Activated T-cell treated with anti-CD3 and anti-CD28 coated beads, Interleukin-2, amount 50 U/mL, for 4 hours (primary cell): ENCODE measurements at regions not wholly inside any gene's neighbourhood (a gene's known extent, or its start where the extent isn't known, plus 50 kb on each side); places are given as distances from the start of the nearest gene placed in this dataset.
"Not testable (repeated sequence)": the region's sequence is repeated elsewhere in the genome, so short reads cannot be mapped to it uniquely, and the experiment has no call there.

Experiments used
- ATAC-seq, 2 donors: fragments of 200-7000 bp; cut with Tn5 transposase; one replicate each; pipeline ENCODE4 v1.10.0; 2021
- DNase-seq: peaks from one replicate; pipeline ENCODE4 v3.0.0-alpha.2; 2020
- H3K27me3 Mint-ChIP-seq: one replicate; pipeline ENCODE4 v1.8.0; 2021; ENCODE audit warnings: low read depth, mixed read lengths
- H3K36me3 Mint-ChIP-seq: one replicate; pipeline ENCODE4 v1.8.0; 2022; ENCODE audit warnings: mixed read lengths; ENCODE audit not compliant: insufficient read depth
- H3K4me1 Mint-ChIP-seq: one replicate; pipeline ENCODE4 v1.8.0; 2021; ENCODE audit warnings: low read depth, mixed read lengths
- H3K4me3 Mint-ChIP-seq: one replicate; pipeline ENCODE4 v1.8.0; 2021; ENCODE audit warnings: mild to moderate bottlenecking, moderate library complexity, mixed read lengths
- H3K9me3 Mint-ChIP-seq: one replicate; pipeline ENCODE4 v1.8.0; 2021; ENCODE audit warnings: mixed read lengths

DNA sequence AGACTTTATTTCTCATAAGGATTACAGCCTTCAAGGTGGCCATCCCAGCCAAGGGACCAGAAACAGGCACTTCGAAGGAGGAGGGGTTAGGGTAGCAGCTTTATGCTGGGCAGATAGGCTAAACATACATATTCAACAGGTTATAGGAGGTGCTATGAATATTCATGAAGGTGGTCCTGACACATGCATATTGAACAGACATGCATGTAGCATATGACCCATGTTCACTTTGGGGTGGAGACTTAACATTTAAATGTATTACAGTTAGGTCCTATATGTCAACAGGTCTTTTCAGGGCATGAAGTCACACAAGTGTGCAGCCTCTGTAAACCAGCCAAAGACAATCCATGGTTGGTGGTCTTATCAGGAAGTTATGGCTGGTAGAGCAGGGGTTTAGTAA, 133.2 kb downstream of the KCNJ12 start:
- not testable (repeated sequence) for H3K4me3 Mint-ChIP-seq, H3K9me3 Mint-ChIP-seq, ATAC-seq, DNase-seq, H3K36me3 Mint-ChIP-seq
- Mint-ChIP-seq H3K27me3 (peaks cover 42% of the 10 kb centered on the region), H3K4me1 (peaks cover 12% of the 10 kb centered on the region)

DNA sequence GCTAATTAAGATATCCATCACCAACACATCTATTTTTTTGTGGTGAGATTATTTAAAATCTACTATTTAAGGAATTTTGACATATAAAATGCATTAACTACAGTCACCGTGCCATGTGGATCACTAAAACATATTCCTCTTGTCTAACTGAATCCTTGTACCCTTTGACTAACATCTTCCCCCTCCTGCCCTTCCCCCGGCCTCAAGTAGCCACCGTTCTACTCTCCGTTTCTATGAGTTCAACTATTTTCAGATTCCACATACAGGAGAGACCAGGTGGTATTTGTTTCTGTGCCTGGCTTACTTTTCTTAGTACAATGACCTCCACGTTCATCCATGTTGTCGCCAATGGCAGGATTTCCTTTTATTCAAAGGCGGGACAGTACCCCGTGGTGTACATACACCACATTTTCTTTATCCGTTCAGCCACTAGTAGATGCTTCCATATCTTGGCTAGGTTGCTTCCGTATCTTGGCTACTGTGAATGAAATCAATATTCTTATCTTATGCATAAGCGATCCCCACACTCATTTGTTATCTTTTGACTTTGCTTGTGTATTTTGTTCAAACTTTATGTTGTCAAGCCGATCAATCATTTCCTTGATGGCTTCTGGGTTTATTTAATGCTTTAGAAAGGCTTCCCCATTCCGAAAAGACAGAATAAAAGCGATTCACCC, 134.7 kb downstream of the KCNJ12 start:
- ATAC-seq (no peak), DNase-seq (no peak)
- Mint-ChIP-seq H3K27me3 (peaks cover 40% of the 10 kb centered on the region), H3K9me3 (no peaks in the 10 kb centered on the region), H3K36me3 (no peaks in the 10 kb centered on the region), H3K4me3 (peak overlapping the region; percentile 78), H3K4me1 (peaks cover 12% of the 10 kb centered on the region)

DNA sequence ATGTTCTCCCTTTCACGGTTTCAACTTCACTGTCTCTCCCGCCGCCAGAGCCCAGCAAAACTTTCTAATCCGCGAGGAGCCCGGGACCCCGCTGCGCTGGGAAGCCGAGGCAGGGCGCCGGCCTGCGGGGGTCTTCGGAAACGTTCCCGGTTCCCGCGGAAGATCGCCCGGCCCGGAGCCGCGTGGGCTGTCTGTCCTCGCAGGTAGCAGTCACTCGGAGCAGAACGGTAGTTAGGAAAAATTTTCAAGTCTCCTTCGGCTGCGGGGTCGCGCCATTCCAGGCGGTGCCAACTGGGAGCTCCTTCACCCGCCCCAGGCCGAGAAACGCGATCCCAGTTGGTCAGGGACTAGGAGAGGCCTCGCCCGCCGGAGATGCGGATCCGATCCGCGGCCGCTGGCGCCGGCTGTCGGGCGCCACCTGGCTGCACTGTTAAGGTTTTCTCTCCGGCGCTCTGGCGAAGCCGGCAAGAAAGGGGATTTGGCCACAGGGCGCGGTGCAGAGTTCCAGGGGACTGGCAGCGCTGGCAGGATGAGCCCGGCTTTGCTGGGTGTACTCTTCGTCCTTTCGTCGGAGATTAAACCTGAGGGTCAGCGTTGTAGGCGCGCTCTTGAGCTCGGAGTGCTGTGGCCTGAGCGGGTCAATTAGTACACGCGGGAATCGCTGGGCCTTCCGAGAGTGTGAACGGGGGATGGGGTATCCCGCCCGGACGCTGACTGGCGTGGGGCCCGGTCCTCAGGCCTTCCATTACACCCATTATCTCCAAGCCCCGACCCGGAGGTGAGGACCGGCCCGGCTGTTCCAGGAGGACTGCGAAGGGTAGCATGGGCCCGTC, 135.4 kb downstream of the KCNJ12 start:
- ATAC-seq, result peak; percentile 86 to 88
- Mint-ChIP-seq H3K27me3 (peaks cover 40% of the 10 kb centered on the region), H3K4me1 (peaks cover 12% of the 10 kb centered on the region), H3K9me3 (no peaks in the 10 kb centered on the region), H3K4me3 (peak overlapping the region; percentile 78), H3K36me3 (no peaks in the 10 kb centered on the region)
- peak; percentile 59 for DNase-seq

DNA sequence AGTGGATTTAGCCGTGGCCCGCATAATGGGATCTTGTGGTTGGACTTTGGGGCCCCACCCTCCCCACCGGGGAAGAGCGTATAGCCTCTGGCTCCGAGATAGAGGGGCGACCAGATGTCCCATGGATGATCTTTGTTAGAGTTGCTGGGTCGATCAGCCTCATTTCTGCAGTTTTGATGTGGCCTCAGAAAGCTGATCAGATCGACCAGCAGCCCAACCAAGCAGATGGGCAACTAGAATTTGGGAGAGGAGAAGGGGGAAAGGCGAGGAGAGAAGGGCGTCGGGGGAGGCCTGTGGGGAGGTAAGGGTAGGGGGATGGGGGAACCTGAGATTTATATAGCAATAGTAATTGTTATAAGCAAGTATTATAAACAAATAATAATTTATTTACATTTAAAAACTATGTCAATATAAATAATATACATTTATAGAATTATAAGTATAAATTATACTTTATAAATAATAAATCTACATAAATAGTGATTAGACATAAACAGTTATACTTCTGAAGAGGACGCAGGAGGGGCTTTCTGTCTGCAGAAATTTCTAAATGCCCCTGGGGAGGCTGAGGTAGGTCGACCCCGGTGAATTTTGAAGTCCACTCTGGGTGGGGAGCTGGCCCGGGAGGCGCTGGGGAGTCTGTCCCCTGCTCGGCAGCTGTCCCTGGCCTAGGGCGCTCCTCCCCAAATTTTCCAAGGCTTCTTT, 136.3 kb downstream of the KCNJ12 start:
- ATAC-seq, result no peak
- H3K27me3 Mint-ChIP-seq, result peaks cover 35% of the 10 kb centered on the region
- DNase-seq, result no peak
- no peaks in the 10 kb centered on the region for H3K36me3 Mint-ChIP-seq
- peaks cover 12% of the 10 kb centered on the region for H3K4me1 Mint-ChIP-seq
- H3K4me3 Mint-ChIP-seq, result peak overlapping the region; percentile 35
- H3K9me3 Mint-ChIP-seq, result no peaks in the 10 kb centered on the region

DNA sequence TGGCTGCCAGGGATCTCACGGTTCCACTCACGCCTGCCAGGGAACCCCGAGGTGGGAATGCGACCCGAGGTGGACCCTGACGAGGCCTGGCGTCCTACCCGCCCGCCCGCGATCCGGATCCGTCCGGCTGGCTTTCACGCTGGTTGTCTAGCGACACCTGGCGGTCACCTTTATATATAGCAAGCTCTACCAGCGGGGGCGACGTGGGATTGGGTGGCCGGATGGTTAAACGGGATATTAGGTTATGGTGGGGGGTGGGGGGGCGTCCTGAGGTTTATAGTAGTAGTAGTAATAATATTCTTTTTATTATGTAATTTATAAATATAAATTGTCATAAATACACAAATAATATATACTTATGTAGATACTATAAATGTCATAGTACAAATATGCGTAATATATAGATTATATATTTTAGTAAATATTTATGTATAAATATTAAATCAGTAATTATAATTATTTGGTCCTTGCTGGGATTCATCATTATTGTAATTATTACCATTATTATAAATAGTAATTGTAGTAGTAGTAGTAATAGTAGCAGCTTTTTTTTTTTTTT, 136.9 kb downstream of the KCNJ12 start:
- Mint-ChIP-seq H3K9me3 (no peaks in the 10 kb centered on the region), H3K27me3 (peaks cover 32% of the 10 kb centered on the region), H3K36me3 (no peaks in the 10 kb centered on the region), H3K4me3 (peak overlapping the region; percentile 35), H3K4me1 (peaks cover 12% of the 10 kb centered on the region)
- DNase-seq, result peak; percentile 70
- ATAC-seq, result peak; percentile 62 to 64

DNA sequence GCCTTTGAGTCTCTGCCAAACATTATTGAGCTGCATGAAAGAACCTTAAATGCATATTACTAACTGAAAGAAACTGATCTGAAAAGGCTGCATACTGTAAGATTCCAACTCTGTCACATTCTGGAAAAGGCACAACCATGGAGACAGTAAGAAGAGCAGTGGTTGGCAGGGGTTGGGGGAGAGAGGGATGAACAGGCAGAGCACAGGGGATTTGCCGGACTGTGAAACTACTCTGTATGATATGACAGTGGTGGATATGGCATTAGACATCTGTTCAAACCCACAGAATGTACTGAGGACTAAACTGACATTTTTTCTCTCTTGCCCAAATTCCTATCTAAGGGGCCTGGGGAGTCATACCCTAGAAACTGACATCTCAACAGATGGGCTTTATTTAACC, 138.4 kb downstream of the KCNJ12 start:
- Mint-ChIP-seq H3K4me1 (peaks cover 12% of the 10 kb centered on the region), H3K27me3 (peaks cover 22% of the 10 kb centered on the region)
- not testable (repeated sequence) for ATAC-seq, H3K4me3 Mint-ChIP-seq, H3K9me3 Mint-ChIP-seq, H3K36me3 Mint-ChIP-seq, DNase-seq

DNA sequence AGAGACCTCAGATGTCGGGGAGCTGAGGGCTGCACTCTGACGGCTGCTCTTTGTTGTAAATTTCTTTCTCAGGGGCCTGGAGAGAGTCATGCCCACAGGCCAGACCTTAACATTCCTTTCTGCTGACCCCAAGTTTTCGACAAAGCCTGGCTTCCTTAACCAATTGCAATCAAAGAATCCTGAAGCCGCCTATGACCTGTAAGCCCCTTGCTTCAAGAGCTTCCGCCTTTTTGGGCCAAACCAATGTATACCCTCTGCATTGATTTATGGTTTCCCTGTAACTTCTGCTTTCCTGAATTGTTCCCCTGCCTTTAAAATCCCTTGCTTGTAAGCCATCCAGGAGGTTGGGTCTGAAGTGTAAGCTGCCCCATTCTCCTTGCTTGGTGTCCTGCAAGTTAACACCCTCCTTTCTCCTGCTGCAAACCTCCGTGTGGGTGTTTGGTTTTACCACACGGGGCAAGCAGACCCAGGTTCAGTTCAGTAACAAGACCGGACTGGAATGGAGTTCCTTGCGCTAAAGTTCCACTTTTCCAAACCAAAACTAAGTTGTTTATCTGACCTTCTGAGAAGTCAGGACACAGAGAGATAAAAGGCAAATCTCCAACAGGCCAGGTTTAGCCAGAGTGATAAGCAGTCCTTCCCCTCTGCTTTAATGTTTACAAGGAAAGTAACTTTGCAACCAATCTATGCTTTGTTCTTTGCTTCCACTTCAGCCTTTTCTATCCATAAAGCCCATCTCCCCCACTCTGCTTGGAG, 141.6 kb downstream of the KCNJ12 start:
- Mint-ChIP-seq H3K36me3 (no peaks in the 10 kb centered on the region), H3K27me3 (peaks cover 13% of the 10 kb centered on the region), H3K4me3 (no peak overlapping the region), H3K4me1 (no peaks in the 10 kb centered on the region), H3K9me3 (no peaks in the 10 kb centered on the region)
- ATAC-seq (no peak), DNase-seq (no peak)

DNA sequence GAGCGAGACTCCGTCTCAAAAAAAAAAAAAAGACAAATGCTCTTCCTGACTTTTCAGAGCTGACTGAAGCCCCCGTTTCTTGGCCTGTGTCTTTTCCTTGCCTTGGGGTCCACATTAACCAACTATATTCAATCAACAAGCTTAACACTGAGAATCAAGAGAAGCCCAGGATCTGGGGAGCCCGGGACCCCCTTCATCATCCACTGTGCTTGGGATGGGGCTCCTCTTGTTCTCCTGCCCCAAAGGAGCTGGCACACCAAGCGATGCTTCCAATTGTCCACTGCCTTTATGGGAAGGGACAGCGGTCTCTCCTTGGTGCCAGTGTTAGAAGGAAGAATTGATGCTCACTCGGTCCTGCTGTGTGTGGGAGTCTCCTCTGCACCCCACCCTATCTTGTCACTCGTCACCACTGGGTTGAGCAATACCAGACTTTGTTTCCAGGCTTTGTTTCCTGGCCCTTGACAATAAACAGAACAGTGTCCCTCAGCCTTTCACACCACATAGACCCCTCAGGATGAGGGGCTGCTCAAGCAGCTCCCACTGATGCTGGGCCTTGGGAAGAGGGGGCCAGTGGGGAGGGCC, 146.7 kb downstream of the KCNJ12 start:
- H3K36me3 Mint-ChIP-seq, result no peaks in the 10 kb centered on the region
- peaks cover 16% of the 10 kb centered on the region for H3K27me3 Mint-ChIP-seq
- no peak overlapping the region for H3K4me3 Mint-ChIP-seq
- DNase-seq, result no peak
- ATAC-seq, result no peak
- H3K4me1 Mint-ChIP-seq, result no peaks in the 10 kb centered on the region
- no peaks in the 10 kb centered on the region for H3K9me3 Mint-ChIP-seq

DNA sequence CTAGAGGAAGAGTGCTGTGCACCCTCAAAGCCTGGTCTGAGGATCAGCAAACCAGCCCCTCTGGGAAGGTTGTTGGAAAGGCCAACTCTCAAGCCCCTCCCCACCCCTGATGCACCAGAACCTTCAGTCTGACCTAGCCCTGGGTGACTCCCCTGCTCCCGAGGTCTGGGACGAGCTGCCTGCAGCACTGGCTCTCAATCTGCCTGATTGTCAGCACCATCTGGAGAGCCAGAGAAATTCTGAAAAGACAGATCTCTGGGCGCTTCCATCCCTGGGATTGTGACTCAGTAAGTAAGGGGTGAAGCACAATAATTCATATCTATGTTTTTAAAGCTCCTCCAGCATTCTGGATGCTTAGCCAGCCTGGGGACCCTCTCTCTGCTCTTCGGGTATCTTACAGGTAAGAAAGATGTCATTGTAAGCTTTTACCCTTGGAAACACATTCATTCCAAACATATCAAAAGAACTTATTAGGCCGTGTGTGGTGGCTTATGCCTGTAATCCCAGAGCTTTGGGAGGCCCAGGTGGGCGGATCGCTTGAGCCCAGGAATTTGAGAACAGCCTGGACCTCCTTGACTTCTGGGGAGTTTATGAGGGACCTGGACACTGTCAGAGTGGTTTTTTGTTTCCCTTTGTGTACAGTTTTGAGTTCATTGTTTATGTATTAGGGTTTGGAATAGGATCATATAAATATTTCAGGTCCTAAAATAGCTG, 147.5 kb downstream of the KCNJ12 start:
- Mint-ChIP-seq H3K4me3 (no peak overlapping the region), H3K9me3 (no peaks in the 10 kb centered on the region), H3K27me3 (peaks cover 15% of the 10 kb centered on the region), H3K4me1 (no peaks in the 10 kb centered on the region), H3K36me3 (no peaks in the 10 kb centered on the region)
- ATAC-seq (no peak), DNase-seq (no peak)

DNA sequence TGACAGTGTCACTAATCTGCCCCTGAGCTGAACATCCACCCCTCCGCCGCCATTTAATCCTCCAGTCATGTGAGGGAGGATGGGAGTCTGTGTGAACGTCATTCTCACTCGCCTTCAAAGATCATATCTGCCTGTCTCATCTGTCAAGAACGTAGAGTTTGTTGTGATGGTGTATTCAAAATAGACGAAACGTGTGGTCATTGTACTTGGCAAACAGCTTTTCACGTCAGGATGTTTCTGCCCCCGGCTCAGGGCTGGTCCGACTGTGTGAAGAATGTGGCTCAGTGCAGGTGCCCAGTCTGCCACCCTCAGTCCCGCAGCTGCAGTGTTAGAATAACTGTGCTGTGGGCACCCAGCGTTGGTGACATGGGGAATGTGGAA, 148.0 kb downstream of the KCNJ12 start:
- Mint-ChIP-seq H3K4me3 (no peak overlapping the region), H3K36me3 (no peaks in the 10 kb centered on the region), H3K9me3 (no peaks in the 10 kb centered on the region), H3K27me3 (peaks cover 14% of the 10 kb centered on the region), H3K4me1 (no peaks in the 10 kb centered on the region)
- DNase-seq (no peak), ATAC-seq (no peak)

DNA sequence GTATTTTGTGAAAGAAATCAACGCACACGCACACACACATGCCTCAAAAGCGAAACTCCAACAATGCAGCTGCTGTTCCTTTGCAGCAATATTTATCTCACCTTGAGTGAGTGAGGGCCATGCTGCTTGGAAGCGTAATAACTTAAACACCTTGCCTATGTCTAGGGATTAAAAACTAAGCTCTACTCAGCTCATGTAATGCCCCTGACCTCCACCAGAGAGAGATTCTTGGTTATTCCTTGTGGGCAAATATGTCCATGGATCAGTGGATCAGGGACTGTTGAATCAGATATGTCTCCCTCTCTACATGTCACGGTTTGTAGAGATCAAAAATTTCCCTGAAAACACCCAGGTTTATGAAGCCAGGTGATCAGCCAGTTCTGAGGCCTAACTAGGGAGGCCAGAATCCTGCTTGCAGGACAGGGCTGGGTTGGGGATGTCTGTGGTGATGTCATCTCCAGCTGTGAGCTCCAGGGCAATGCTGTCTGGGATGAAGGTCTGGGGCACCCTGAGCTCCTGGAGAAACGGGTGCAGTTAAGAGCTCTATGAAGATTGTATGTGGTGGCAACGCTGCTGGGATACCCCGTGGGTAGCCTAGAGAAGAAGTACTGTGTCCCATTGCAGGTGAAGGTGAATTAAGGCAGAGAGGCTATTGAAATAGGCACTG, 149.4 kb downstream of the KCNJ12 start:
- Mint-ChIP-seq H3K9me3 (no peaks in the 10 kb centered on the region), H3K4me3 (no peak overlapping the region), H3K27me3 (peaks cover 14% of the 10 kb centered on the region), H3K36me3 (no peaks in the 10 kb centered on the region), H3K4me1 (no peaks in the 10 kb centered on the region)
- DNase-seq, result no peak
- ATAC-seq, result no peak

DNA sequence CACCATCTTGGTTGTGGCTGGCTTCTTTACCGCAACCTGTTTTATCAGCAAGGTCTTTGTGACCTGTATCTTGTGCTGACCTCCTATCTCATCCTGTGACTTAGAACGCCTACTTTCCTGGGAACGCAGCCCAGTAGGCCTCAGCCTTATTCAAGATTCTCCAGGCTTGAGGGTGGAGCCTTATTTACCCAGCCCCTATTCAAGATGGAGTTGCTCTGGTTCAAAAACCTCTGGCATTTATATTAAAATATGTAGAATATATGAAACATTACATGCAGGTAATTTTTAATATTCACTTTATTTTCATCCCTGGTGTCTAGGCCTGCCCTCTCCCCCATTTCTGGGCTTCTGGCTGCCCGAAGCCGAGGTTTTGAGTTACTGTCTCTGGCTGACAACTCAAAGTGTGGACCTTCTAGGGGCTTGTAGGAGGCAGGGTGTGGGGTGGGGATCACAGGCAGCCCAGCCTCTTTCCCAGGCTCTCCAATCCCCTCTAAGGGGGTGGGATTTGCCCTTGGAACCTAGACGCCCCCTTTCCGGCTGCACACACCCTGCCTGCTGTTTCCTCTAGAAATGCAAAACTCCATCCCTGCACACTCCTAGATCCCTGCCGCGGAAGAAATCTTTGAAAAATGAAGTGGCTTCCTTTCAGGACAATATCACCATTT, 152.0 kb downstream of the KCNJ12 start:
- DNase-seq (no peak), ATAC-seq (no peak)
- no peaks in the 10 kb centered on the region for H3K9me3 Mint-ChIP-seq
- H3K4me3 Mint-ChIP-seq, result no peak overlapping the region
- H3K27me3 Mint-ChIP-seq, result peaks cover under 1% of the 10 kb centered on the region
- peaks cover 4% of the 10 kb centered on the region for H3K4me1 Mint-ChIP-seq
- peaks cover 5% of the 10 kb centered on the region for H3K36me3 Mint-ChIP-seq
